Occipital lobe (tissue), 1 donor: ENCODE measurements at regions not wholly inside any gene's neighbourhood (a gene's known extent, or its start where the extent isn't known, plus 50 kb on each side); places are given as distances from the start of the nearest gene placed in this dataset.
A peak's percentile ranks its signal among the peaks of the same experiment; 100 is the strongest.

Experiments used
- DNase-seq: peaks from one replicate; lab custom pipeline; 2025; lab: John Stamatoyannopoulos, UW

DNA sequence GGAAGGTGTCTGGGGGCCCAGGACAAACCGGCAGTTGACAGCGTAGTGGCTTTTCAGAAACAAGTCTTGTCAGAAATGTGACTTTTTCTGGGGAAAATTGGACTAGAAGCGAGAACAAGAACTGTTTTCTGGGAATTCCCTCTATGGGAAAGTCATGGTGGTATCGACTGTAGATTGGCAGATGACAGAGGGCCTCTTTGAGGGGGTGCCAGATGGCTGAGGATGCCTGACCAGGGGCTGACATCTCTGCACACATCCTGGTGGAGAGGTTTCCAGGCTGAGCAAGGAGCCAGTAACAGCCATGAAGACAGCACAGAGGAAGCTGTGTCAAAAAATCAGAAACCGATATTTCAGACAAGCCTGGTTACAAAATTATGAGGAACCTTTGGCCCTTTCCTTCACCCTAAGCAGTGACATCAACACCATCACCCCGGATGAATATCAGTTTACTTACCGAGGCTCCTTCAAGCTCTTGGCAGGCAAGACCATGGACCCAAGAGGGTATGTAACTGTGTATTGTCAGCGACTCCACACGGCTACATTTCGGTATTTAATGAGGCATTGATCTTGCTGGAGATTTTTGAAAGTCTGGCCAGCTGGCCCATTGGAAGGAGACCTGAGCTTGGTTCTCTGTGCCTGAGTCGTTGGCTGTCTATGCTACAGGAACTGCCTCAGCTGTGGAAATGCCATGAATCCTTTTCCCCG lies 1525.3 kb upstream of the TMEM132C start:
- no peak for DNase-seq

DNA sequence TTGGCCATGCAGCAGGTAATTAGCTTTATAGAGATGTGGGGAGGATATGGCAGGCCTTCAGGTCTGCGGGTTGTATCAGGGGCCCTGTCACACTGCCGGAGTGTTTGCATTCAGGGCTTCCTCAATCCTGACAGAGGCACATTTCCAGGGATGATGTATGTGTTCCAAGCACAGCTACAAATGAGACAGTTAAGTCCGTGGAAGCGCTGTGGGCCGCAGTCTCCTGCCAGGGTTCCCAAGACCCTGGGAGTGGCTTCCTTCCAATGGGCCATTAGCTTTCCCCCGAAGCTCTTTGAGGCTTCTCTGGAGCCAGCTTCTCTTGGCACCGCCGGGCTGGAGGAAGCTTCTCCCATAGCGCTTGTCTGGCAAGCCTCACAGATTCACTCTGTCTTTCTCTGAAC lies 1524.7 kb upstream of the TMEM132C start:
- DNase-seq, result peak; percentile 8

DNA sequence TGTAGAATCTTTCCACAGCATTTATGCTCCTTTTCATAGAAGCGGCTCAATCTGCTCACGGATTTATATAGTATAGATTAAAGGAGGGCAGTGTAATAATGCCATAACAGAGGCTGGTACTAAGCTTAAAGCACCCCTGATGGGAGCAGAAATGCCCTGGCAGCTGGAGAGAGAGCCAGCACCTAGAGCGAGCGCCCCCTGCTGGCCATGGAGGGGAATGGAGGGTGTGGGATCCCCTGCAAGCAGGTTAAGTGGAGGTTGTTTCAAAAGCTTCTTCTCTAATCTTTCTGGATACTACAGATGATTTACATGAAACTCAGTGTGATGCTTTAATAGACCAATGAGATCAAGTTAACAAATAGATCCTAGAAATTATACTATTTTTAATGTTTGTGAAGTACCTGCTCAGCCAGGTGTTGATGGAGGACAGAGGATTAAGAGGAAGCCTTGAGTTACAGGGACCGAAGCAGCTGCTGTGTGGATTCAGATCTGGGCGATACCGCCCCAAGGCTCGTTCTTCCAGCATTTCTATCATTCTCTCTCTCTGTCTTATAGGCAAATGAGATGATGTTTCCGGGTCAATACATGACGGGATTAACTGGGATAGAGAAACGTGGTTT lies 1519.3 kb upstream of the TMEM132C start:
- DNase-seq, result peak; percentile 26

DNA sequence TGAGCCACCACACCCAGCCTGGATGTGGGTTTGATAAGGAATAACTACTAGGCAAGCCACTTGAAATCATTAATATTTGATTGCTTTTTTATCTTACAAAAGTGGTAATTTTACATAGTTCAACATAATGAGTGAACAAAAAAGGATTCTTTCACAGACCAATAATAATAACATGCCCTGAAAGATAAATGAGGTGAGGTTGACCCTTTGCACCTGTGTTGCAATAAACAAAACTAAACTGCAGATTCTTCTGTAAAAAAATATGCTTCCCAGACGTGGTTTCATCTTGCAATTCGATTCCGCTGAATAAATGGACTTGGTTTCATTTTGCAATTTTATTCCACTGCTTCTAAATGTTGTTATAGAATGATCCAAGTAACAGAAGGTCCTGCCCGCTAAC lies 1514.9 kb upstream of the TMEM132C start:
- DNase-seq, result no peak

DNA sequence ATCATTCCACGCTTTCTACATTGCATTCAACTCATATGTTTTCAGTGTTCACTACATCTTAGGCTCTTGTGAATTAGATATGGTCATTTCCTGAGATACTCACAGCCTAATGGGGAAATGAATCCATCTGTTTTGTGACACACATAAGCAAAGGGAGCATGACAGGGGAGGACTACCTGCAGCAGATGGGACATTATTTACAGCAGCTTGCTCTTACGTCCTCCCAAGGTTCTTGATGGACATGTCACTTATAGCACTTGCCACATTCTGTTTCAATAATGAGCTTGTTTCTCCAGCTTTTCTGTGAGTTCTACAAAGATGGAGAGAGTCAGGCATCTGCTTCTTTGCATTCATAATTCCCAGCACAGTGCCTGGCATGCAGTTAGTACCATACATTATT lies 1509.6 kb upstream of the TMEM132C start:
- DNase-seq, result no peak

DNA sequence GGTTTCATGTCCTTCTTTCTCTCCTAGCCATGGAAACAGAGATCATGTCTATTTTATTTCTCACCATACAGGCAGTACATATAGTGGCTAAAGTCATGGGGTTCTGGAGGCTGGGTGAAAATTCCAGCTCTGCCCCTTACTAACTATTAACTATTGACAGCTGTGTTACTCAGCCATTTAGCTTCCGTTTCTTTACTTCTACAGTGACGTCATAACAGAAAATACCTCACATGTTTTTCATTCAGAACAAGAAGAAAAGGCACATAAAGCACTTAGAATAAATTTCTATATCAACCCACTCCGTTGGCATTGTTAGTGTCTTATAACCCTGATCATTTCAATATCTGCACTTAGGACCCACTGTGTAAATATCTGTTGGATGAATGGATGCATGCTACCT lies 1506.9 kb upstream of the TMEM132C start:
- DNase-seq, result no peak

DNA sequence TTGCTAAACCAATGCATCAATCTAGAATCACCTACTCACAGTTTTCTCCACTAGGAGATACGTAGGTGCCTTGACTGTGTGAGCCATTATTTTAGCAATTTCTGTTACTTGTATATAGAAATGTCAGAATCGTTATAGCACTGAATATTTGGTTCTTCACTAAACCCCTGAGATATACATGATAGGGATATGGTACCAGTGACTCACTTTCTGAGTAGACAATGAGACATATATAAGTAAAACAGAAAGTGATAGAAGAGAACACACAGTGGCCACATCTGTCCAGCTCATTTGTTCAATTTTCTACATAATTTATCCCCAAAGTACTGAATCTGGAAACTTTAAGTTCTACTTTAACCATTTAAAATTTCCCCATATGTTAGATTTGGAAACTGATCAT lies 1505.5 kb upstream of the TMEM132C start:
- DNase-seq, result no peak

DNA sequence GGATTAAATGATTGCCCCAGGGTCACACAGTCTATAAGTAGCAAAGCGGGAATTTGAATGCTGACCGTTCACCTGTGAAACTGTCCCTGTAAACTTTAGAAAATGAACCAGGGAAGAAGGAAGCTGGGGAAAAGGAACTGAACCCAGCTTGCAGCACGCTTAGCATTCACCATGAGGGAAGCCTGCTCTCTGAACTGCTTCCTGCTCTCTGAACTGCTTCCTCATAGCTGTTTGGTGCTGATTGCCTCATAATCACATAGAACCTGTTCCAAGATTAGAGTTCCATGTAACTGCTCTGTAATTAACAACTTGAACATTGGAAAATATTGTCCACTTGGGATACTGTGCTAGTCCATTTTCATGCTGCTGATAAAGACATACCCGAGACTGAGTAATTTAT lies 1504.8 kb upstream of the TMEM132C start:
- no peak for DNase-seq

DNA sequence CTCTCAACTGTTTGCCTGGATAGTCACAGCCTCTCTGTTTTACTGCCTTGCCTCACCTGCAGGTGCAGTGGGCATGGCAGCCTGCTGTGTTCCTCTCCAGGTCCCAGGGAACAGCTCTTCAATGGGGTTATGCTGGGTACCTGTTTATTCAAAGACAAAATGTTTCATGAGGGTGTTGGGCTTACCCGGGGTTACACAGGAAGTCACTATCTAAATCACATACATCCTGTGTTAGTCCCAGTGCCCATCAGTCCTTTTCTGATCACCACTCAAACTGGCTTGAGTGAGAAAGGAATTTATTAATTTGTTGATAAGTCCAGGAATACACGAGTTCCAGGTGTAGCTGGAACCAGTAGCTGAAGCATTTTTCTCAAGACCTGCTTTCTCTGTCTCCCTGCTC lies 1503.6 kb upstream of the TMEM132C start:
- DNase-seq, result no peak

DNA sequence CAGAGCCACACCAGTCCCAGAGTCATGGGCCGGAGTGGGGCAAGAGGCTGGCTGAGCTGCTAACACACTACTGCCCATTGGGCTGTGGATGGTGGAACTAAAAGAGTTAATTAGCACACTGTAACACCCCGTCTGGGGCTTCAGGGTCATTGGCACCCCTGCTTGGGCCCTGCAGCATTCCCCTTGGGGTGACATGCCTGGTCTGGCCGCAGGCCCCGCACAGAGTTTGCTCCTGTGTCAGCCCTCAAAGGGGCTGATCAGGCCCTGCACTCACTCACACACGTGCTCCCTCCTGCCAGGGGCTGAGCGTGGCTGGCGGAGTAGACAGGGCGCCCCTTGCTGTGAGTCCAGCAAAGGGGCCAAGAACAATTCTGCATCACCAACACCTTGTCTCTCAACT lies 1499.6 kb upstream of the TMEM132C start:
- no peak for DNase-seq

DNA sequence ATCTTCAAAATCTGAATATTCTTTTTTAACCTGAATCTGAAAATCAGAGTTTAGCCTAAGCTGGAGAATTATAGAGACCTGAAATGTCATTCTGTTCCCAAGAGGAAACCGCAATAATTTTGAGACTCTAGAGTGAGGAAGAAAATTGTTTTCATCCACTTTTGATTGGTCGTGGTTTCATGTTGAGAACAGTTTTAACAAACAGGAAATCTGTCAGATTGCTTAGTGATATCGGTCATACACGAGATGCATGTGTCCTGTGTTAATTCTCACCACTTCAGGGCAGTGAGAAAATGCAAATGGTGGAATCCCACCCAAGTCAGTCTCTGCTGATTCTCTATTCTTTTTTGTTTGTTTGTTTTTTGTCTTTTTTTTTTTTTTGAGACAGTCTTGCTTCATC lies 1498.5 kb upstream of the TMEM132C start:
- DNase-seq, result no peak

DNA sequence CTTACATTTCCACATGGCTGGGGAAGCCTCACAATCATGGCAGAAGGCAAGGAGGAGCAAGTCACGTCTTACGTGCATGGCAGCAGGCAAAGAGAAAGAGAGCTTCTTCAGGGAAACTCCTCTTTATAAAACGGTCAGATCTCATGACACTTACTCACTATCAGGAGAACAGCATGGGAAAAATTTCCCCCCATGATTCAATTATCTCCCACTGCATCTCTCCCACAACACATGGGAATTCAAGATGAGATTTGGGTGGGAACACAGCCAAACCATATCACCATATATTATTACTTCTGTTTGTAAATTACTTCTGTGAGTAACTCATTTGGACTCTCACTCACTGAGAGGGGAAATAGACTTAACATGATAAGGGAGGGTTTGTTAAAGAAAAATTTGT lies 1496.8 kb upstream of the TMEM132C start:
- no peak for DNase-seq

DNA sequence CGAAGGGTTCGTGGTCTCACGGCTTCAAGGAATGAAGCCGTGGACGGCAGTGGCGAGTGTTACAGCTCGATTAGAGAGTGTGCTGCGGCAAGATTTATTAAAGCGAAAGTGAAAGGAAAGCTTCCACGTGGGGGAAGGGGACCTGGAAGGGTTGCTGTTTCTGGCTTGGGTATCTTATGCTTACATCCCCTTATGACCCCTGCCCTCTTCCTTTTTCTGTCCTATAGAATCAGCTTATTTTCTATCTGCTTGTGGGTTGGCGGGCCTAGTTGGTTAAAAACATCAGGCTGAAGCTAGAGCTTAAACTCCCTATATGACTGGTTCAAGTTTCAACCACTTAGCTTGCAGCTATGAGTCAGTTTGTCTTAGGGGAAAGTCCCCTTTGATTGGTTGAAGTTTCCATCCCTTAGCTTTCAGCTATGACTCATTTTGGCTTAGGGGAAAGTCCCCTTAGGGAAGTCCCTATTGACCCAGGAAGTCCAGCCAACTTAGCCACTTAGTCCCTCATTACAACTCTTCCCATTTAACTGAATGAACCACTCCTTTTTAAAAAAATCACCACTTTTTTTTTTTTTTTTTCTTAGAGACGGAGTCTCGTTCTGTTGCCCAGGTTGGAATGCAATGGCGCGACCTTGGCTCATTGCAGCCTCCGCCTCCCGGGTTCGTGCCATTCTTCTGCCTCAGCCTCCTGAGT lies 1494.7 kb upstream of the TMEM132C start:
- no peak for DNase-seq

DNA sequence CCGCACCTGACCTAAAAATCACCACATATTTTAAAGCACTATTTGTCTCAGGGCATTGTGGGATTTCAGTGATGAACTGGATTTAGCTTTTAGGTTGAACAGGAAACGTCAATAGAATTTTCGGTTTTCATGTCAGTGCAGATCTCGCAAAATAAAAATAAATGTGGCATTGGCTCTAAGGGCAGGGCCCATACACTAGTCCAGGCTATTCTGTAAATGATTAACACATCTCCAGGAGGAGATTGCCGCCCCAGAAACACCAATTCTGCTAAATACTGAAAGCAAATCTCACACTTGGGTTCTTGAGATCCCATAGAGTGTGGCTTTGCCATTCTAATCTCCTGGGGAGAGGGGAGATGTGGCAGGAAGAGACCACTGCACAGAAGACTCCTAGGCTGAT lies 1494.0 kb upstream of the TMEM132C start:
- DNase-seq, result no peak

DNA sequence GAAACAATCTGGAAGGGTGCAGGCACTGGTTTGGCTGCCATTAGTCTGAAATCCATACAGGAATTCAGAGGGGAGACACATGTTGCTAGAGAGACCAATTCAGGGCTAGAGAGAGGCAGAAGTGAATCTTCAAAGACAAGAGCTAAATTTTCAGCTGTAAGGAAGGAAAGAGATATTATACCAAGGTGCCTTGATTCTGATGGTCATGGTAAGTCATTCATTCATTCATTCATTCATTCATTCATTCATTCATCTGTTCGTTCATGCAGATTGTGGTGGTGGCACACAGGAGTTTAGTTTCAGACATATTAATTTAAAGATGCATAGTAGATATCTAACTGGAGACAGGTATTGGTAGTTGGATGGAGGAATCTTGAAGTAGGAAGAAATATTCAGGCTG lies 1493.5 kb upstream of the TMEM132C start:
- DNase-seq, result no peak

DNA sequence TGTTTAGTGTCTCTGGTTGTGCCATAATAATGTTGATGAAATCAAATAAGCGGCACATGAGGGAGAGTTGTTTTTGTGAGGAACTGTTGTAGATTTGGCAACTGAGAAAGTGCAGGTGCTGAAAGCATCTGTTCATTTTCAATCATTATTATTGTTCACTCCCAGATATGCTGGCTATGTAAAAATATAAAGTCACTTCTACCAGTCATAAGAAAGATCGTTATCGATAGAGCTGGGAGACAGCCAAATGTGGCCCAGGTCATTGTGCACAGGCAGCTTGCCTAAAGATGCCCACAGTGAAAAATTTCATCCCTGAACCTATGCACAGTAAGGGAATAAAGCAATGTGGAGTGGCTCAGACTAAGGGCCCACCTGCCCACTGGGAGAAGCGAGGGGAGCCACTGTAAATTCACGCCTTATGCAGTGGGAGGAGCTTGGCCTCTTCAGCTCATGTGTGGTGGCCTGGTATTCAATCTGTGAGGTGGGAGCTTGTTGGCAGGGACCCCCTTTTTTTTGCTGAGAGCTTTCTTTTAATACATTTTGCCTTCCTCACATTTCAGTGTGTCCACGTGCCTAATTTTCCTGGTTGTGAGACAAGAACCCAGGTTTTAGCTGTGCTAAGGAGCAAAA lies 1490.8 kb upstream of the TMEM132C start:
- DNase-seq, result no peak

DNA sequence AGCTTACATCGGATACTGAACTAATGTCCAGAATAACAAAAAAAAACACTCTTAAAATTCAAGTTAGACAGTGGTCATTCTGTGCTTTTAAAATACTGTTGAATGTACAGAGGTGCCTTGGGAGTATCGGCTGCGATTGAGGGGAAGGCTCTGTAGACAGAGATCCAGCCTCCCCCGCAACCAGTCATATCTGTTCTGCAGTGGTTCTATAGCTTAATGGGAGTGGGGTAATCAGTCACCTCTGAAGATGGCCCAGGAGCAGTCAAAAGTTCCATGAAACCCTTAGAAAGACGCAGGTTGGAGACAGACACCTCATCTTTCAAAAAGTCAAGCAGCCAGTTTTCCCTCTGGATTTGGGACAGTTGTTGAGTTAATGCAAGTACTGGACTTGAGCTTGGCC lies 1486.6 kb upstream of the TMEM132C start:
- no peak for DNase-seq

DNA sequence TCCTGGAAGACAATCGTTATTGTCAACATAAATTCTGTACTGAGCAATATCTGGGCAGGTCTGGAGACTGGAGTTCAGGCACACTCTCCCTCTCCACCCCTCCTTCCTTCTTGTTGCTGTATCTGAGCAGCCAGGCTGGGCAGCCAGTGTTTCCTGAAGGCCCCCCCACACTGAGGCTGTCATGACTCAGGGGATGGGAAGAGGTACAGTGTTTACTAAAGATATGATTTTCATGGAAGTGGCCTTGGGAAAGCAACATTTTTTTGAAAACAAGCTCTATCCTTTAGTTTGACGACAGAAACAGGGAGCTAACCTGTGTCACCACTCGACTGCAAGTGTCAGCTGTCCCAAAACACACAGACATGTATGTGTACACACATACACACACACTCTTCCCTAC lies 1485.4 kb upstream of the TMEM132C start:
- DNase-seq, result no peak

DNA sequence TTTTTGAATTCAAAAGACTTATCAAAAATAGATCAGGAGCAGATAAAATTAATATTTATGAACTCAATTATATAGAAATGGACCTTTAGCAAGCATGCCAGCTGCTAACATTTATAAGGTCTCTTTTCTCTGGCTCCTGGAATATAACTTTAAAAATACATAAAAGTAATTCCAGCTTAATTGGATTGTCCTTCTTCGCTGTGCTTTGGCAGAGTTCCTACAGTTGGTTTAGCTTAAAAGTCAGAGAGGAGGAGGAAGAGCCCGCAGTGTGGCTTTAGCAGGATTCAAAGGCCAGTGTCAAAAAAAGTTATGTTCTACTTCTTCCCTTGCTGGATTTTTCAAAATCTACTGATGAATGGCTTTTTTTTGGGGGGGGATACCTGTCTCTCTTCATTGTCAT lies 1484.9 kb upstream of the TMEM132C start:
- DNase-seq, result no peak

DNA sequence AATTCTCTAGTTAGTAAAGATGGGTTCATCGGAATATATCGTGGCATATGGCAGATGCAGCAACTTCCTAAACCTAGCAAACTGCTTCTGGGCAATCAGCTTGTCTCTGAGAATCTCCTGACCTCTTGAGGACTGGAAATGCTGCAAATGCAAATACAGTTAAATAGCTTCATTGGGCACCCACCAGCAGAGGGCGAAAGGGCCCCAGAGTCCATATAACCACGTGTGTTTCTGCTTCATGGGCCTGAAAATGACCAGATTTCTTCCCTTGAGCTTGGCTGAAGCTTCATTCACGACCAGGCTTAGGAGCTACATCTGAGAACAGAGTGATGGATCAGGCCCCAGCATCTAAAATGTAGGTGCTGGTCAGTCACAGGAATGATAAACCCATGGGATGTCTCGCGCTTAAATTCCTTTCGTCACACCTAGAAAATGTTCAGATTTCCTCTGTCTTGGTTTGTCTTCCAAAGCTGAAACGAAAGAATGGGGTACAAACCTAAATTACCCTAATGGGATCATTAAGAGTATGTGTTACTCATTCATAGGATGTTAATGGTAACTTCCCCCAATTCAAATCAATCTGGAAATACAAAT lies 1482.5 kb upstream of the TMEM132C start:
- DNase-seq, result no peak

DNA sequence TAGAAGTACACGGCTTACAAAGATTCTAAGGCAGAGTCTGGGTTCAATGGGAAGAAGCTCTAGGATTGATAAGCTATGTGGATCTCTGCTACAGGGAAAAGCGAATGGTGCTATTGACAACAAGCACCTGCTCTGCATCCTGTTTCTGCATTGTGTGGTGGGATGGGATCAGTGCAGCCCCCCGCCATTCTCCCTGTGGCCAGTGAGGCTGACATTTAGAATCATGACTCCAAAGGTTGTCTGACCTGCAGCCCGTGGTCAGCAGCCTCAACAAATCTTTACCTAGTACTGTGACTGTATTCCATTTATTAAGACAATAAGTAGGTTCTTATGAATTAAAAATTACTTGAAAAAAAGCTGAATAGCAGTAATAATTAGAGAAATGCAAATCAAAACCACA lies 1477.0 kb upstream of the TMEM132C start:
- DNase-seq, result no peak

DNA sequence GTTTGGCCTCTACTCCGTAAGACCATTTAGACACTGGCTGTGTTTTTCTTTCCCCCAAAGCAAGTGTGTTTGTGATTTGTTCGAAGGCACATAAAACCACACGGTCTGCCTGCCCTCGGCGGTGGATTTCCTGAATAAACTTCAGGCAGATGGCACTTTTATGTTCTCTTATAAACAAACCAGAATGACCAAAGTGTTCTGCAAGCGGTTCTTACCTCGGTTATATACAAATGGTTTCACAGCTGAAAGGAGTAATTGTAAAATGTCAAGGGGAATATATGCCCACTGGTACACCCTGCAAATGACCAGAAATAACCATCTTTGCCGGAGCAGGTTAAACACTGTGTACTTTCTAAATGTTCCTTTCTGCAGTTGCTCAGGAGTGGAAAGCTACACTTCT lies 1475.8 kb upstream of the TMEM132C start:
- no peak for DNase-seq
